Adrenal gland (tissue), 5 donors: ENCODE measurements at regions not wholly inside any gene's neighbourhood (a gene's known extent, or its start where the extent isn't known, plus 50 kb on each side); places are given as distances from the start of the nearest gene placed in this dataset.

ENCODE experiments used
- CTCF ChIP-seq, 6 experiments: fragments of 450-650 bp in 4 of 6; fragments of 200-600 bp in 2 of 6; sonication (generic) in 1 of 6; IDR thresholded peaks; 1 replicate in 5 of 6; 2 replicates in 1 of 6; pipeline versions ENCODE4 v1.5.1 to v1.8.0; 2016 to 2021; ENCODE audit warnings: antibody characterized with exemption in 6 of 6, mild to moderate bottlenecking in 2 of 6, moderate library complexity in 1 of 6
- POLR2A ChIP-seq, 2 donors: fragments of 450-650 bp; IDR thresholded peaks; one replicate each; pipeline ENCODE4 v1.6.1; 2017; ENCODE audit warnings: antibody characterized with exemption in 2 of 2, mild to moderate bottlenecking in 2 of 2, moderate library complexity in 1 of 2
- donor health status: DM: no; HTN: no; CAD: no.

DNA sequence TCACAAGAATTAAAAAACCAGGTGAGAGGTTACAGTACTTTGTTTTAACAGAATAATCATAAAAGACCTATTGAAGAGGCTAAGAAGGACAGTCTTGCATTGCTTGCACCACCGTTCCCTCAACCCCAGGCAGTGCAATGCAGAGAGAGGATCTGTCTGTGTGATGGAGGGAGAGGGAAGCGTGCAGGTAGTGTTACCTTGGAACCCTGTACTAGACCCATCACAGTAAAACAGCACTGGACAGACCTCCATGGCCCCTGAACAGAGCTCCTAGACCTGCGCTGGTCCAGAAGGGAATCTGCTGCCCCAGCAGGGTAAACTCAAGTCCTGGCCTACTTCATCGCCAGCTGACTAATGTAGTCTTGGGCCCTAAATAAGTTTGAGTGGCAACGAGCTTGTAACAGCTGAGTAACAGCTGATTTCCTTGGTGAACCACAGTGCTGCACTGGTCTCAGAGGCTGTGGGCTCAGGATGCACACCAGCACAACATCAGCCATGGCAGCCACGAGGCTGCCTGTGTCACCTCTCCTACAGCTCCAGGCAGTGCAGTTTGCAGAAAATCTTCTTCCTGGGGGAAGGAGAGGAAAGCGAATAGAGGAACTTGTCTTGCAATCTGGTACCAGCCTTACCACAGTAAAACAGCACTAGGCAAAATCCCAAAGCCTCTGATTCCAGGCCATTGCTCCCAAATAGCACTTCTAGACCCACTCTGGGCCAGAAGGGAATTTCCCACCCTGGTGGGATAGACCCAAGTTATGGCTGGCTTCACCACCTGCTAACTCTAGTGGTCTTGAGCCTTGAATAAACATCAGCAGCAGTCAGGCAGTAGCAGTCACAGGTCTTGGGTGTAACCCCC, 417.2 kb downstream of the CDH7 start:
- TF ChIP-seq CTCF (IDR thresholded peaks at IDR 0.05) (no peak), POLR2A (IDR thresholded peaks at IDR 0.05) (no peak)
